HepG2 (cell line): ENCODE measurements at regions not wholly inside any gene's neighbourhood (a gene's known extent, or its start where the extent isn't known, plus 50 kb on each side); places are given as distances from the start of the nearest gene placed in this dataset.

Experiments
- AHDC1 ChIP-seq: sonication (generic); formaldehyde crosslinking; IDR thresholded peaks from 2 replicates; pipeline ENCODE4 v1.5.1; 2020; ENCODE audit warnings: mild to moderate bottlenecking, missing genetic modification reagents, borderline replicate concordance
- ARHGAP35 ChIP-seq: sonication (generic); formaldehyde crosslinking; IDR thresholded peaks from 2 replicates; pipeline ENCODE4 v1.9.0; 2022; ENCODE audit warnings: mild to moderate bottlenecking, inconsistent platforms, moderate library complexity, missing genetic modification reagents, borderline replicate concordance
- CTCF ChIP-seq: sonication (generic); formaldehyde crosslinking; IDR thresholded peaks from 2 replicates; pipeline ENCODE4 v1.5.0; 2020; ENCODE audit warnings: mild to moderate bottlenecking, missing genetic modification reagents, moderate library complexity
- E2F1 ChIP-seq: sonication (generic); formaldehyde crosslinking; IDR thresholded peaks from 2 replicates; pipeline ENCODE4 v1.5.0; 2020; ENCODE audit warnings: missing genetic modification reagents
- EP300 ChIP-seq, 3 experiments: sonication (generic) in 1 of 3; formaldehyde crosslinking in 1 of 3; IDR thresholded peaks; 2 replicates each; pipeline versions ENCODE4 v1.5.1 to v1.6.1; 2011 to 2020; ENCODE audit warnings: low read depth in 2 of 3, low read length in 2 of 3, borderline replicate concordance in 1 of 3, improper control_type of control experiment in 1 of 3, mild to moderate bottlenecking in 1 of 3, missing genetic modification reagents in 1 of 3, moderate library complexity in 1 of 3
- KLF12 ChIP-seq: sonication (generic); formaldehyde crosslinking; IDR thresholded peaks from 2 replicates; pipeline ENCODE4 v1.4.0; 2020; ENCODE audit warnings: missing genetic modification reagents, borderline replicate concordance
- PATZ1 ChIP-seq: sonication (generic); formaldehyde crosslinking; IDR thresholded peaks from 2 replicates; pipeline ENCODE4 v1.4.0; 2020; ENCODE audit warnings: missing genetic modification reagents
- SALL1 ChIP-seq: sonication (generic); formaldehyde crosslinking; IDR thresholded peaks from 2 replicates; pipeline ENCODE4 v1.8.0; 2022; ENCODE audit warnings: mild to moderate bottlenecking, missing genetic modification reagents
- SP5 ChIP-seq: IDR thresholded peaks from 2 replicates; pipeline ENCODE4 v1.6.1; 2016; ENCODE audit warnings: low read depth, borderline replicate concordance
- XRCC5 ChIP-seq: fragments of 200-400 bp; formaldehyde crosslinking; optimal IDR thresholded peaks from 2 replicates; pipeline ENCODE3; 2017; ENCODE audit warnings: mild to moderate bottlenecking, low read length

- TF ChIP-seq EP300 (IDR thresholded peaks at IDR 0.05; ENCODE audit: low read depth in 2 of 2, low read length in 2 of 2) = no peak
- TF ChIP-seq EP300 (CRISPR knock-in tag; IDR thresholded peaks at IDR 0.05; ENCODE audit: borderline replicate concordance) = no peak
- TF ChIP-seq SP5 (CRISPR knock-in tag) = no peak
- no peak for TF ChIP-seq E2F1 (CRISPR knock-in tag)
- TF ChIP-seq XRCC5 = no peak
- TF ChIP-seq PATZ1 (CRISPR knock-in tag) = no peak
- TF ChIP-seq CTCF (CRISPR knock-in tag) = no peak
- no peak for TF ChIP-seq KLF12 (CRISPR knock-in tag)
- no peak for TF ChIP-seq AHDC1 (CRISPR knock-in tag)
- TF ChIP-seq ARHGAP35 (CRISPR knock-in tag) = no peak
- TF ChIP-seq SALL1 (CRISPR knock-in tag) = no peak
Observed at GRCh38 chr13:90447034-90447733, 900.3 kb upstream of the MIR17HG start.
